Fibroblast of mammary gland (primary cell): ENCODE measurements at regions not wholly inside any gene's neighbourhood (a gene's known extent, or its start where the extent isn't known, plus 50 kb on each side); places are given as distances from the start of the nearest gene placed in this dataset.
A peak's percentile ranks its signal among the peaks of the same experiment; 100 is the strongest.

ENCODE experiments used
- DNase-seq: peaks from one replicate; pipeline ENCODE4 v3.0.0-alpha.2; 2010; ENCODE audit warnings: low read depth
- H3K4me3 ChIP-seq: 2 replicates; pipeline ENCODE4 v1.5.1; 2011; ENCODE audit warnings: low read depth, mild to moderate bottlenecking, low read length, moderate library complexity; ENCODE audit not compliant: control insufficient read depth
- TF ChIP-seq, protein P1 (sequence below): conservative IDR thresholded peaks from 2 replicates; pipeline ENCODE4 v1.5.1; 2011; ENCODE audit warnings: low read depth, low read length, inconsistent platforms; ENCODE audit not compliant: control insufficient read depth, insufficient read depth

DNA sequence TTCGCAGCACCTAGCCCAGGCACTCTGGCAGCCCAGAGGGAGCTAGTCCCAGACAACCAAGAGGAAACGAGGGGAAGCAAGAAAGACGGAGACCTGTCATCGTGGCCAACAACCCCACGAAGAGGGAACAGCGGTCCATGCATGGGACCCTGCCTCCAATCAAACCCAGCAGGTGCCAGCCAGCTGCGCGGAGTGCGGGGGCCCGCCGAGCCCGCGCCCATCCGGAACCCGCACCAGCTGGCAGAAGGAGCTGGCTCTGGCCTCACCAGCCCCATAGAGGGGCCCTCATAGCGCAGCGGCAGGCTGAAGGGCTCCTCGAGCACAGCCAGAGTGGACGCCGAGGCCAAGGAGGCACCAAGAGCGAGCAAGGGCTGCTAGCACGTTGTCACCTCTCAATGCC is 332.4 kb upstream of the MAGEB18 start:
- no peak overlapping the region for H3K4me3 ChIP-seq
- no peak for DNase-seq
- TF ChIP-seq, protein P1, sequence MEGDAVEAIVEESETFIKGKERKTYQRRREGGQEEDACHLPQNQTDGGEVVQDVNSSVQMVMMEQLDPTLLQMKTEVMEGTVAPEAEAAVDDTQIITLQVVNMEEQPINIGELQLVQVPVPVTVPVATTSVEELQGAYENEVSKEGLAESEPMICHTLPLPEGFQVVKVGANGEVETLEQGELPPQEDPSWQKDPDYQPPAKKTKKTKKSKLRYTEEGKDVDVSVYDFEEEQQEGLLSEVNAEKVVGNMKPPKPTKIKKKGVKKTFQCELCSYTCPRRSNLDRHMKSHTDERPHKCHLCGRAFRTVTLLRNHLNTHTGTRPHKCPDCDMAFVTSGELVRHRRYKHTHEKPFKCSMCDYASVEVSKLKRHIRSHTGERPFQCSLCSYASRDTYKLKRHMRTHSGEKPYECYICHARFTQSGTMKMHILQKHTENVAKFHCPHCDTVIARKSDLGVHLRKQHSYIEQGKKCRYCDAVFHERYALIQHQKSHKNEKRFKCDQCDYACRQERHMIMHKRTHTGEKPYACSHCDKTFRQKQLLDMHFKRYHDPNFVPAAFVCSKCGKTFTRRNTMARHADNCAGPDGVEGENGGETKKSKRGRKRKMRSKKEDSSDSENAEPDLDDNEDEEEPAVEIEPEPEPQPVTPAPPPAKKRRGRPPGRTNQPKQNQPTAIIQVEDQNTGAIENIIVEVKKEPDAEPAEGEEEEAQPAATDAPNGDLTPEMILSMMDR = no peak

DNA sequence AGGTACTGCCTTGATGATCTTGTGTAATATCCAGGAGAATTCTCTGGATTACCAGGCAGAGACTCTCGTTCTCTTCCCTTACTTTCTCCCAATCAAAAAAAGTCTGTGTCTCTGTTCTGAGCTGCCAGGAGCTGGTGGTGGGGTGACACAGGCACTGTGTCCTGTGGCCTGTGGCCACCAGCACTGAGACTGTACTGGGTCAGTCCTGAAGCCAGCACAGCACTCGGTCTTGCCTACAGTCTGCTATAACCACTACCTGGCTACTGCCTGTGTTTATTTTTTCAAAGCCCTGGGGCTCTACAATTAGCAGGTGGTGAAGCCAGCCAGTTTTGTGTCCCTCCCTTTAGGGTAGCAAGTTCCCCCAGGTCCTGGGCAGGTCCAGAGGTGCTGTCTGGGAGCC is 331.1 kb upstream of the MAGEB18 start:
- TF ChIP-seq, protein P1 = no peak
- no peak for DNase-seq
- H3K4me3 ChIP-seq = no peak overlapping the region

DNA sequence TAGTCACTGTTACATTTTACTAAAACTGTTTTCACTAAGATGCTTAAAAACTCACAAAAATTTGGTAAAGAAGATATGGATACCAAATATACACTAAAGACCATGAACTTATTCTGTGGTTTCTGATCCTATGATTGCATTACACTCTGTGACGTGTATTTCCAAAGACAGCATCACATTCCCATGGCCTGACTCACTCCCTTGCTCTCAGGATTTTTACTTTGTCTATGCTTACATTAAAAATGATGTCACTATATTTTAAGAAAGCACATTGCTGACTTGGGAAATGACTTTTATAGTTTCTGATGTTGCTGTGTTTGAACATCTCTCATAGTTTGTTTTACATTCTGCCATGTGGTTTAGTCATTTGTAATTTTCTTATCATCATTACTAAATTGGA is 327.9 kb upstream of the MAGEB18 start:
- H3K4me3 ChIP-seq = no peak overlapping the region
- DNase-seq = peak; percentile 2
- TF ChIP-seq, protein P1 = no peak

DNA sequence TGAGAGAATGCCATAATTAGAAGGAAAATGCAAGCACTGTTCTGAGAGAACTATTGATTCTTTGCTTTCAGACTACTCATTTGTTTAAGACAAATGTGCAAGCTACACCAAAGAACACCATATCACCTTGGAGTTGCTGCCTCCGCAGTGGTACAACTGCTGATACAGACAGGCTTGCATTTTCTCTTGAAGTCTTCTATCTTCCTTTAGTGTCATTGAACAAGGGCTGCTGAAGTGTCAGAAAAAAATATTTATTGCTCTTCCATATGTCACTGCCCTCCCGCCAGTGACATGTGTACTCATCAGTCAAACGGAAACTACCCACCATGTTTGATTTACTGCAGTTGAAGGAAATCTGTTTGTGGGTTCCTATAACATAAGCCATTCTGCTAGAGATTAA is 318.3 kb upstream of the MAGEB18 start:
- TF ChIP-seq, protein P1 = no peak
- no peak overlapping the region for H3K4me3 ChIP-seq
- no peak for DNase-seq

DNA sequence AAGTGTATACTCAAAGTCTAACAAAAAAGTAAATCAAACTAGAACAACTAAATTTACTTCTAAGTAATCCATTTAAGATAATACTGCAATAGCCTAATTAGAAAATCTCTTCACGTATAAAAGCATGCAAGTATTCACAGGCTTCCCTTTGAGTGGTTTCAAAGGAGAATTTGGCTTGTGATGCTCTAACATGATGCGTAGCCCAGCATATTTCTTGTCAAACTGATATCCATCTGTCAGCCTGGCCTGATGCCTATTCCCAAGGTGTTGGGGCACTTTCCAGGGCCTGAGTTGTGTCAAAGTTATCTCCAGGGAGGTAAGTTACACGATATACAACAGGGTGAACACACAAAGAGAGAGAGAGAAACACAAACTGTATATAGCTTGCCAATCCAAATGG is 287.0 kb upstream of the MAGEB18 start:
- no peak for DNase-seq
- no peak overlapping the region for H3K4me3 ChIP-seq
- TF ChIP-seq, protein P1 = no peak

DNA sequence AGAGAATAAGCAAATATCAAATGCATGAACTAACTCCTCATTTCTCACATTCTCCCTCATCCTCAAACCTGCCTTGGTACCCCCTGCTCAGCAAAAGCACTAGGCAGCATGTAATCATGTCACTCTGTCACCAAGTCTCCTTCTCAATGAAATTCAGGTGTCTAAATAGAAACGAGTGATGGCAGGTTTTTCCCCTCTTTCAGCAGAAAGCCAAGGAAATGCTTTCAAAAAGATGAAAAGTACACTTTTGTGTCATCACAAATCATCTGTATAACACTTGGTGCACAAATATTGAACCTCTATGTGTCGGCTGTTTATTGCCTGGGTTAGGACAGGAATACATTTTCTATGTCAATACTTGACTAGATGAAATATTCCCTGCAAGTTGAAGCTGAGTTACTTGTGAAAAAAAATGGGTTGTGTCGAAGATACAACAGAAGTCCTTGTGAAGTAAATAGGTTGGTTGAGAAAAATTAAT is 285.1 kb upstream of the MAGEB18 start:
- TF ChIP-seq, protein P1 = no peak
- DNase-seq = no peak

DNA sequence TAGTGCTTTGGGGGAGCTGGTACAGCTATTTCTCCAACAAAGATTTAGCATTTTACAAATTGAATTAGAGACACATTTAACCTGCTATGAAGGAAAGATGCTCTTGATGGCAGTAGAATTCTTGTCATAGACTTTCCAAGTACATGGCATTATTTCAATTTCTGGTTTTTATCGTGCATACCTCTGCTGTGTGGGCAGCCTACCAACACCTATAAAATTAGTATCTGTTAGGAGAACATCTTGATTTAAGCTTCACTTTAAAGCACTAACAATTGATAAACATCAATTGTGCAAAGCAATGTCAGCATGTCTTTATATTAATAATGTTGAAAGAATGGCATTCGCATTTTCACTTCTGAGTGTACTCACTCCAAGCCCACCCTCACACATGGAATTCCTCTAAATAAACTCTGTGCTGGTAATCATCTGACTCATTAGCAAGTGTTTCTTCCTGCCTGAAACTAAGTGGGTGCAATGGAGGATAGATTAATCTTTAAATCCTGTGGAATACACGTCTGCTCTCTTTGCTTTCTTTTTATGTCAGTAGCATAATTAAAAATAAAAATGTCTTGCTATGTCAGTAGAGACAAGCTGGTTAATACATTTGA is 279.8 kb upstream of the MAGEB18 start:
- no peak for DNase-seq
- TF ChIP-seq, protein P1 = no peak
- H3K4me3 ChIP-seq = no peak overlapping the region

More for the DNA sequence above, 285.1 kb upstream of the MAGEB18 start:
- no peak overlapping the region for H3K4me3 ChIP-seq
